Activated T-cell treated with anti-CD3 and anti-CD28 coated beads for 24 hours (primary cell): ENCODE measurements at regions not wholly inside any gene's neighbourhood (a gene's known extent, or its start where the extent isn't known, plus 50 kb on each side); places are given as distances from the start of the nearest gene placed in this dataset.

ENCODE experiments used
- DNase-seq: peaks from one replicate; pipeline ENCODE4 v3.0.0-alpha.2; 2020; ENCODE audit warnings: low read depth

- DNase-seq = no peak
Measured at GRCh38 chr18:78928076-78928475, 51.5 kb upstream of the SALL3 start.

- no peak for DNase-seq
Measured at GRCh38 chr18:78929516-78929915, 50.1 kb upstream of the SALL3 start.
